ENCODE measurements at regions not wholly inside any gene's neighbourhood (a gene's known extent, or its start where the extent isn't known, plus 50 kb on each side); places are given as distances from the start of the nearest gene placed in this dataset.

- Mint-ChIP-seq H3K9me3 (ENCODE audit: low read depth) (no peaks in the 10 kb centered on the region), H3K4me3 (ENCODE audit: low read depth) (no peak overlapping the region)
- no peak for DNase-seq (ENCODE audit: low spot score, unreplicated experiment)
These were observed 176.3 kb upstream of the MTNR1B start for GRCh38 chr11:92793189-92793588.

GRCh38 chr11:92794783-92795182 is 174.7 kb upstream of the MTNR1B start:
- no peak for DNase-seq (ENCODE audit: low spot score, unreplicated experiment)
- peaks cover 11% of the 10 kb centered on the region for H3K4me1 Mint-ChIP-seq (ENCODE audit: low read depth)
- peaks cover 1% of the 10 kb centered on the region for H3K36me3 Mint-ChIP-seq (ENCODE audit: insufficient read depth)
- no peak overlapping the region for H3K27ac Mint-ChIP-seq
- no peak for TF ChIP-seq CTCF (IDR thresholded peaks at IDR 0.05; ENCODE audit: unreplicated experiment)
- no peaks in the 10 kb centered on the region for H3K27me3 Mint-ChIP-seq
- no peaks in the 10 kb centered on the region for H3K9me3 Mint-ChIP-seq (ENCODE audit: low read depth)
- no peak overlapping the region for H3K4me3 Mint-ChIP-seq (ENCODE audit: low read depth)

More at GRCh38 chr11:92793189-92793588, 176.3 kb upstream of the MTNR1B start:
- Mint-ChIP-seq H3K36me3 (ENCODE audit: insufficient read depth) (no peaks in the 10 kb centered on the region), H3K27me3 (no peaks in the 10 kb centered on the region), H3K4me1 (ENCODE audit: low read depth) (peaks cover 11% of the 10 kb centered on the region), H3K27ac (peak overlapping the region; percentile 60)
- TF ChIP-seq CTCF (IDR thresholded peaks at IDR 0.05; ENCODE audit: unreplicated experiment) = no peak

GRCh38 chr11:92796744-92797143 is 172.7 kb upstream of the MTNR1B start:
- no peak overlapping the region for H3K27ac Mint-ChIP-seq
- no peak for TF ChIP-seq CTCF (IDR thresholded peaks at IDR 0.05; ENCODE audit: unreplicated experiment)
- DNase-seq (ENCODE audit: low spot score, unreplicated experiment) = no peak
- no peaks in the 10 kb centered on the region for H3K27me3 Mint-ChIP-seq
- no peaks in the 10 kb centered on the region for H3K9me3 Mint-ChIP-seq (ENCODE audit: low read depth)
- H3K4me1 Mint-ChIP-seq (ENCODE audit: low read depth) = peaks cover 11% of the 10 kb centered on the region
- peaks cover 1% of the 10 kb centered on the region for H3K36me3 Mint-ChIP-seq (ENCODE audit: insufficient read depth)
- no peak overlapping the region for H3K4me3 Mint-ChIP-seq (ENCODE audit: low read depth)

GRCh38 chr11:92797874-92798273 is 171.6 kb upstream of the MTNR1B start:
- Mint-ChIP-seq H3K27ac (no peak overlapping the region), H3K4me3 (ENCODE audit: low read depth) (no peak overlapping the region), H3K9me3 (ENCODE audit: low read depth) (no peaks in the 10 kb centered on the region), H3K4me1 (ENCODE audit: low read depth) (peaks cover 11% of the 10 kb centered on the region), H3K36me3 (ENCODE audit: insufficient read depth) (peaks cover 1% of the 10 kb centered on the region), H3K27me3 (no peaks in the 10 kb centered on the region)
- TF ChIP-seq CTCF (IDR thresholded peaks at IDR 0.05; ENCODE audit: unreplicated experiment) = no peak
- no peak for DNase-seq (ENCODE audit: low spot score, unreplicated experiment)

GRCh38 chr11:92801685-92802084 is 167.8 kb upstream of the MTNR1B start:
- TF ChIP-seq CTCF (IDR thresholded peaks at IDR 0.05; ENCODE audit: unreplicated experiment) = no peak
- Mint-ChIP-seq H3K36me3 (ENCODE audit: insufficient read depth) (peaks cover 1% of the 10 kb centered on the region), H3K4me1 (ENCODE audit: low read depth) (peaks cover 5% of the 10 kb centered on the region), H3K9me3 (ENCODE audit: low read depth) (no peaks in the 10 kb centered on the region), H3K27me3 (no peaks in the 10 kb centered on the region), H3K27ac (no peak overlapping the region), H3K4me3 (ENCODE audit: low read depth) (no peak overlapping the region)
- DNase-seq (ENCODE audit: low spot score, unreplicated experiment) = no peak

All from progenitor cell of endocrine pancreas (in vitro differentiated cells).